ENCODE measurements at regions not wholly inside any gene's neighbourhood (a gene's known extent, or its start where the extent isn't known, plus 50 kb on each side); places are given as distances from the start of the nearest gene placed in this dataset.

DNA sequence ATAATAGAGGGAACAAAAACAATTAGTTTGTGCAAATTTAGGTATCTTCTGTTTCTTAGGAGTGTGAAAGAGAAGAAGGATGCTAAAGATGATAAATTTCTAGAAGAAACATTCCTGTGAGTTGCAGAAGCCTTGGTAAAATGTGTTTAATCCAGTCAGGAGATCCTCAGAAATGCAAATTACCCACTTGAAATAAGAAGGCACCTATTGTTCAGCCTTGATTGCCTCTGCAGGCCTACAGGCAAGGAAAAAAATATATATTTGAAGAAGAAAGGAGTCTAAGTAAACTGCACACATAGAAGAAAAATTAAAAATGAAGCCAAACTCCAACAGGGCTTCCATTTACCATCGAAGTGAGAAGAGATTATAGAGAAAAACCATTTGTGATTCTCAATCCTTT is 51.0 kb upstream of the LHX8 start:
- Histone ChIP-seq H4K91ac (ENCODE audit: insufficient read length, low read depth, low read length) (no peak overlapping the region), H3K23me2 (ENCODE audit: insufficient read length, low read depth, low read length, poor library complexity, severe bottlenecking) (no peaks in the 10 kb centered on the region), H4K5ac (ENCODE audit: insufficient read length, low read depth, low read length) (no peak overlapping the region), H3K4me1 (ENCODE audit: insufficient read depth, low read length) (peaks cover 19% of the 10 kb centered on the region), H3K79me2 (ENCODE audit: insufficient read depth, low read length) (no peaks in the 10 kb centered on the region), H2AK5ac (ENCODE audit: insufficient read length, low read length) (no peak overlapping the region), H2BK5ac (ENCODE audit: insufficient read length, low read length) (no peak overlapping the region), H3K56ac (ENCODE audit: insufficient read length, low read depth, low read length) (no peak overlapping the region), H3K9ac (ENCODE audit: extremely low read depth, insufficient read length, low read length) (no peak overlapping the region), H3K4me2 (ENCODE audit: insufficient read depth, insufficient read length, low read length) (no peak overlapping the region), H2BK15ac (ENCODE audit: low read depth, low read length) (no peak overlapping the region), H2BK20ac (ENCODE audit: low read depth, low read length, poor library complexity, severe bottlenecking) (no peak overlapping the region), H3K9me3 (ENCODE audit: control insufficient read depth, low read depth, low read length) (no peaks in the 10 kb centered on the region), H2BK120ac (ENCODE audit: low read depth, low read length, poor library complexity, severe bottlenecking) (no peak overlapping the region), H4K20me1 (ENCODE audit: control insufficient read depth, insufficient read depth, insufficient read length) (no peaks in the 10 kb centered on the region), H4K8ac (replicated peaks; ENCODE audit: insufficient read length, low read depth, low read length) (no peak overlapping the region), H3K4ac (ENCODE audit: low read depth, low read length) (no peak overlapping the region), H3K14ac (ENCODE audit: insufficient read depth, low read length) (no peak overlapping the region), H3K23ac (ENCODE audit: insufficient read length, low read depth, low read length) (no peak overlapping the region), H3T11ph (ENCODE audit: low read length) (no peak overlapping the region), H2BK12ac (ENCODE audit: insufficient read length, low read depth, low read length) (no peak overlapping the region), H3K18ac (ENCODE audit: insufficient read length, low read depth, low read length) (no peak overlapping the region), H3K27ac (ENCODE audit: insufficient read length, low read depth, low read length) (no peak overlapping the region), H3K27me3 (ENCODE audit: insufficient read depth, low read length) (no peaks in the 10 kb centered on the region), H2AFZ (ENCODE audit: low read length) (no peak overlapping the region), H3K79me1 (ENCODE audit: insufficient read depth, low read depth, low read length, poor library complexity, severe bottlenecking) (no peaks in the 10 kb centered on the region)
- Mint-ChIP-seq H3K36me3 (ENCODE audit: insufficient read depth in 1 of 3, low read depth in 3 of 3) (no peaks in the 10 kb centered on the region), H3K27ac (no peak overlapping the region), H3K4me3 (no peak overlapping the region), H3K9me3 (no peaks in the 10 kb centered on the region), H3K27me3 (ENCODE audit: low read depth) (peaks cover 2% of the 10 kb centered on the region; the same call in 1 of the 2 replicates), H3K4me1 (peaks cover 49 to 54% of the 10 kb centered on the region in 2 experiments)
- WGBS (ENCODE audit: extremely low coverage, insufficient read length, low lambda C conversion rate): no CpG with 5 or more reads among the region's 1 CpG
- TF ChIP-seq, protein P1, sequence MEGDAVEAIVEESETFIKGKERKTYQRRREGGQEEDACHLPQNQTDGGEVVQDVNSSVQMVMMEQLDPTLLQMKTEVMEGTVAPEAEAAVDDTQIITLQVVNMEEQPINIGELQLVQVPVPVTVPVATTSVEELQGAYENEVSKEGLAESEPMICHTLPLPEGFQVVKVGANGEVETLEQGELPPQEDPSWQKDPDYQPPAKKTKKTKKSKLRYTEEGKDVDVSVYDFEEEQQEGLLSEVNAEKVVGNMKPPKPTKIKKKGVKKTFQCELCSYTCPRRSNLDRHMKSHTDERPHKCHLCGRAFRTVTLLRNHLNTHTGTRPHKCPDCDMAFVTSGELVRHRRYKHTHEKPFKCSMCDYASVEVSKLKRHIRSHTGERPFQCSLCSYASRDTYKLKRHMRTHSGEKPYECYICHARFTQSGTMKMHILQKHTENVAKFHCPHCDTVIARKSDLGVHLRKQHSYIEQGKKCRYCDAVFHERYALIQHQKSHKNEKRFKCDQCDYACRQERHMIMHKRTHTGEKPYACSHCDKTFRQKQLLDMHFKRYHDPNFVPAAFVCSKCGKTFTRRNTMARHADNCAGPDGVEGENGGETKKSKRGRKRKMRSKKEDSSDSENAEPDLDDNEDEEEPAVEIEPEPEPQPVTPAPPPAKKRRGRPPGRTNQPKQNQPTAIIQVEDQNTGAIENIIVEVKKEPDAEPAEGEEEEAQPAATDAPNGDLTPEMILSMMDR (conservative IDR thresholded peaks at IDR 0.05): no peak
- DNase-seq: no peak

All from H9 (cell line).